Caki2 (cell line): ENCODE measurements at regions not wholly inside any gene's neighbourhood (a gene's known extent, or its start where the extent isn't known, plus 50 kb on each side); places are given as distances from the start of the nearest gene placed in this dataset.
"Not testable (repeated sequence)": the region's sequence is repeated elsewhere in the genome, so short reads cannot be mapped to it uniquely, and the experiment has no call there.

ENCODE experiments used
- DNase-seq: peaks from one replicate; pipeline ENCODE4 v3.0.0-alpha.2; 2015; ENCODE audit warnings: low read depth
- in situ Hi-C: cut with HindIII; loops from 2 replicates; pipeline ENCODE4 v1.10.0; 2016; ENCODE audit warnings: low sequenced_read_pairs, low pct_unique_long_range_greater_than_20kb, mixed read lengths

DNA sequence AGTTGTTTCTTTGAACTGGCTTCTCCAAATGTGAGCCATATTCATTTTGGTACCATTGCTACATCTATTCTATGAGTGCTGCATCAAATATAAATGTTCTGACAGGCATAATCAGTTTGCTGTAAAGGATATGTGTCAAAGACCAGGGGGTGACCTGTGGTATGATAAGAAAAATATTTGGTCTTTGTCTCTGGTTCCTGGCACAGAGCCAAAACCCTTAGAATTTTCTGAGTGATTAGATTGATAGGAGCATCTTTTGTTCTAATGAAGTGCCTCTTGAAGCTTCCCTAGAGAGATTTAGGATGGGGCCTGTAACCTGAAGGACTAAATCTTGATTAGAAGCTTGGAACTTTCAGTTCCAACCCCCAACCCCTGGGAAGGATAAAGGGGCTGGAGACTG, 256.3 kb downstream of the NNT start:
- in situ Hi-C loops: no loop called here

DNA sequence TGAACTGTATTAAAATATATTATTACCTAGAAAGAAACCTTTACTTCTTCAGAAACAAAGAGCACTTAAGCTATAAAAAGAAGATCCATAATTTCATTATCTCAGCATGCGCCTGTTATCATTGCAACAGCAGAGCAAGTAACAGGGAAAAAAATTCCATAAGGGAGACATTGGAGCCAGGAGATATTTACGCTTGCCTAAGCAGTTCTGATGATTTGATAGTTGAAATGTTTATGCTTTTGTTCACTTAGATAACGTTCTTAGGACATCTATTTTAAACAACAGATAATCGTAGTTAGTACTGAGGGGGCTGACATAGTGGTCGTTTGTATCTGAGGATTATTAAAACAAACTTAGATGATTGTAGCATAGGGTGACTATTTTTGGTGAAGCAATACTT, 252.5 kb downstream of the NNT start:
- DNase-seq: no peak
- in situ Hi-C loops: no loop called here

More for the DNA sequence above, 256.3 kb downstream of the NNT start:
- DNase-seq: no peak

DNA sequence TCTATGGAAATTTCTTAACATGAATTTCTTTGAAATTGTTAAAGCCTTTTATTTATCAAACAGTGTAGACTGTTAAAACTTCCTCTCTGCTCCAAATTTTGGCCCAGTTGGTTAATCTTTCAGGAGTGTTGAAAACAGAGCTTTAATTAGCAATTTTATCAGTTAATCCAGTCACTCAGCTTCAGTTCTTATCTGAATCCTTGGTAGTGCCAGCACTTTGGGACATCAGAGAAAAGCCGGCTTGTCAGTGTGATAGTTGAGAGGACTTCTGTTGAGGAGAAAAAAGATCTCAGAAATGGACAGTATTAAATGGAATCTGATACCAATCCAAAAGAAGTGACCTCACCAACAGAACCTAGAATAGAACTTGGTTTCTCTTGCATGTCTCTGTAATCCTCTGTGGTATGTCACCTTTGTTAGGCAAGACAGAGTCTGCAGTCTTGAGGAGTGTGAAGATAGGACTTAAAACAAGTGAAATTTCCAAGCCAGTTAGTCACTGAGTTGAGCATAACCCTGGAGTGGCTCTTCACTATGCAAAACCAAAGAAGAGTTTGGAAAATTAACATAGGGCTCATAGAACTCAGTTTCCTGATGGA, 251.8 kb downstream of the NNT start:
- in situ Hi-C loops: no loop called here
- DNase-seq: no peak

DNA sequence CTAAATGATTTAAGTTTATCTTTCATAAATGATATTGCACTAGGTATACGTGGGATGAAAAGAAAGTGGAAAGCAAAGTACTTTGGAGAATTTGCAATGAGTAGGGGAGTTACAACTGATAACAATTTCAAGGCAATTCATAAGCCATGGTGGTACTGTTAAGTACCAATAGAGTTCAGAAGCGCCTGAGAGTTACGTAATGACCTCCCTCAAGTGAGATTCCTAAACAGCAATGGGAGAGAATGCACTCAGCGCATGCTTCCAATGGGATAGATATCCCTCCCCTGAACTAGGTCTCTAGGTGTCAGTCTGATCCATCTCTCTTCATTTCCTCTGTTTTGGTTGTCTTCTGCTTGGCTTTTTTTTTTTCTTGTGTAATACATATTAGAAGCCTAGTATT, 249.3 kb downstream of the NNT start:
- no peak for DNase-seq
- in situ Hi-C loops: no loop called here

DNA sequence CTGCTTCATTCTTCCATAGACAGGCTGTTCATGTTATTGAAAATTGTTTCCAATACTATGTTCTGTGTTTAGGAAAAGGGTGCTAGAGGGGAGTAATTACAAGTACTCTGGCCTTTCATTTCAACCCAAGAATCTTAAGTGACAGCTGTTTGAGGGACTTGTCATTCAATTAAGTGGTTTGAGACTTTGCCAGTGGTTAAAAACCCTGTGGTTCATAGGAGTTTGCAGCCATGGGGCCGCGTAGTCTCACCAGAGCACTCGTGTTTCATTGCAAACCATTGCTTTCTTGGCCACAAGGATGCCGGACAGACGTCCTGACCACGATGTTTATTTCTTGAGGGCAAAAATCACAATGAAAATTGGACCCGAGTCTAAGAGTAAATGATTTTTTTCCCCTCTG, 248.8 kb downstream of the NNT start:
- no peak for DNase-seq
- in situ Hi-C loops: no loop called here

DNA sequence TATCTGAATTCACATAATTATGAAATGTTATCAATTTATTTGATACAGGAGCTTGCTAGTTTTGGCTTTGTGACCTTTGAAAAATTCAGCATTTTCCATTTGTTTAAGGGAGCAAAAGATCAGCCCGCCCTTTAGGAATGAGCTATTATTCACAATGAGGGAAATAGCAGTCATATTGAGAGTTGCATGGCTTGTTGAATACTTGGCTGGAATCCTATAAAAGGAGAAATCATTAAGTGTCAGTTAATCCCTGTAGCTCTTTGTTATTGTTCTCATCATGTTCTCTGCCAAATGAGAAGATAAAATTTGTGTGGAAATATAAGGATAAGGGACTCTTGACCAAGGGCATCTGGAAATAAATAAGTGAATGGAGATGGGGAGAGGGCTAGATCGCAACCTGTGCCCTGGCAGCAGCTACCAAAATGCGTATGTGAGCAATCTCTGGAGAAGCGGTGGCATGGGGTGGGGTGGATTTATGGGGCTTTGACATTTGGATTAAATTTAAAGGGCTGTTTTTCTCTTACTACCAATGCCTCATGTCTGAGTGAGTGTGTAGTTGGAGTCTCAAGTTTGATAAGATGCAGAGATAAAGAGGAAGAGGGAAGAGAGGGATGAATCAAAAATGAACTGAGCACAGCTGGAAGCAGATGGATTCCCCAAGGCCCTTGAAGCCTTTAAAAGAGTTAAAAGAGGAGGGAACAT, 237.6 kb downstream of the NNT start:
- no peak for DNase-seq
- in situ Hi-C loops: no loop called here

DNA sequence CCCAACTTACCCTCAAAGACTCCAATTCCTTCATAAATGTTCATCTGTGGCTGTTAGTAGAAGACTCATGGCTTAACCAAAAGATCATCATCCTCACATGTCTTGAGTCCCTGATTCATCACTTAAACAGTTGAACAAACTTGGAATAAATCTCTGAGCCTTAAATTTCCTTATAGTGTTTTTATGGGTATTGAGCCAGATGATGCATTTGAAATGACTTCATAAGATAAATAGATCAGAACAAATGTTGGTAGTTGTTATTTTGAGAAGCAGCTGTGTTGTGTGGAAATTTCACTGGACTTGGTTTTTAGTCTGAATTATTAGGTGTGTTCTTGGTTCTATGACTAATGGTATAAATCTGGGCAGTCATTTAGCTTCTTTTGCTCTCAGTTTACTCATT, 236.2 kb downstream of the NNT start:
- DNase-seq: peak; percentile 1
- in situ Hi-C loops: no loop called here

DNA sequence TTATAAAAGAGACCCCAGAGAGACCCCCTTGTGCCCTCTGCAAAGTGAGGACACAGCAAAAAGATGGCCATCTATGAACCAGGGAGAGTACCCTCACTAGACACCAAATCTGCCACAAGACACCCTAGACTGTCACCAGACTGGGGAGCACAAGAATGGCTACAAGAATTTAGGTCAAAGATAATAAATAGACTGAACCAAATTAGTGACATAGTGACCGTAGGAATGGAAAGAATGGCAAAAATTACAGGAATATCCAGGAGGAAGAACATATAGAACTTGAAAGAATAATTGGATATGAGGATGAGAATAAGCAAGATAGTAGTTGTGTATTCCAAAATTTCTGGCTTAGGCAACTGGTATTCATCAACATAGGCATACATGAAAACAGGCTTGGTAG, 235.0 kb downstream of the NNT start:
- no peak for DNase-seq
- in situ Hi-C loops: no loop called here

DNA sequence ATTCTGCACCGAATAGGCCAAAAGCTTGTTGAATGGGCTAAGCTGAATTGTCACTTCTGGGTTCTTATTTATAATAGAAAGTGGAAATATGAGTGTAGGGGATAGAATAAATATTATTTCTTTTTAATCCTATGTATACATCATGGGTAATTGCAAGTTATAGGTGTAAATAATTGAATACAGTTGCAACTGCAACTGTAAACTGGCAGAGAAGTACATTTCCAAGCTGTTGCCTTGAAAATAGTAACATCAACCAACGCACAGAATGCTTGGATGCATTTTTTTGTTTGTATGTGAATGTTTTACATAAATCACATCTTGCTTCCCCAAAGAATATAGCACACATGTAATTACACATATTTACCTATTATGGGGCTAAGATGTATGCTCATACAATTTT, 234.1 kb downstream of the NNT start:
- in situ Hi-C loops: no loop called here
- no peak for DNase-seq

DNA sequence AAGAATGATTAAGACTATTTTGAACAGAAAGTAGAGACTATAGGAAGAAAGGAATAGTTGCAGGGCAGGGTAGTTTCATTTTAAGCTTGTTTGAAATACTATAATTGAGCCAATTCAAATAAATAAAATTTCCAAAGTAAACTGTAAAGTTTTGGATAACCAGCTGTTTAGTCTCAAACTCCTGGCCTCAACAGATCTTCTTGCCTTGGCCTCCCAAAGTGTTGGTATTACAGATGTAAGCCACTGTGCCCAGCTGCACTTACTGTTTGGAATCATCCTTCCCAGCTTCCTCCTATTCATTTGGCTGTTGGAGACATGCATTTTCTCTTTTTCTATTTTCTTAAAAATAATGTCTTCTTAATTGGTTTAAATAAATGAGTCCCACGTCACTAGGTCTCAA, 231.0 kb downstream of the NNT start:
- no peak for DNase-seq
- in situ Hi-C loops: no loop called here

DNA sequence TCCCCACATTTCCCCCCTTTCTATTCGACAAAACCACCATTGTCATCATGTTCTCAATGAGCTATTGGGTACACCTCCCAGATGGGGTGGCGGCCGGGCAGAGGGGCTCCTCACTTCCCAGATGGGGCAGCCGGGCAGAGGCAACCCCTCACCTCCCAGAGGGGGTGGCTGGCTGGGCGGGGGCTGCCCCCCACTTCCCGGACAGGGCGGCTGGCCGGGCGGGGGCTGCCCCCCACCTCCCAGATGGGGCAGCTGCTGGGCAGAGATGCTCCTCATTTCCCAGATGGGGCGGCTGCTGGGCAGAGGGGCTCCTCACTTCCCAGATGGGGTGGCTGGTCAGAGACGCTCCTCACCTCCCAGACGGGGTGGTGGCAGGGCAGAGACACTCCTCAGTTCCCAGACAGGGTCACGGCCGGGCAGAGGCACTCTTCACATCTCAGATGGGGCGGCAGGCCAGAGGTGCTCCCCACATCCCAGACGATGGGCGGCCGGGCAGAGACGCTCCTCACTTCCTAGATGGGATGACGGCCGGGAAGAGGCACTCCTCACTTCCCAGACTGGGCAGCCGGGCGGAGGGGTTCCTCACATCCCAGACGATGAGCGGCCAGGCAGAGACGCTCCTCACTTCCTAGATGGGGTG, 221.5 kb downstream of the NNT start:
- in situ Hi-C loops, DNase-seq: not testable (repeated sequence)

DNA sequence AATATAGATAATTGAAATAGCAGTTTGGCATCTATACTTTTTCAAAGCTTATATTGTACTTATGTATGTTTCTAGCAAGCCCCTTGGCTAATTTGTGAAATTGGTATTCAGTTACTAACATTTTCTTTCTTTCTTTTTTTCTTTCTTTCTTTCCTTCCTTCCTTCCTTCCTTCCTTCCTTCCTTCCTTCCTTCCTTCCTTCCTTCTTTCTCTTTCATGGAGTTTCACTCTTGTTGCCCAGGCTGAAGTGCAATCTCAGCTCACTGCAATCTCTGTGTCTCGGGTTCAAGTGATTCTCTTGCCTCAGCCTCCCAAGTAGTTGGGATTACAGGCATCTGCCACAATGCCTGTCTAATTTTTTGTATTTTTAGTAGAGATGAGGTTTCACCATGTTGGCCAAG, 215.4 kb downstream of the NNT start:
- DNase-seq, in situ Hi-C loops: not testable (repeated sequence)

DNA sequence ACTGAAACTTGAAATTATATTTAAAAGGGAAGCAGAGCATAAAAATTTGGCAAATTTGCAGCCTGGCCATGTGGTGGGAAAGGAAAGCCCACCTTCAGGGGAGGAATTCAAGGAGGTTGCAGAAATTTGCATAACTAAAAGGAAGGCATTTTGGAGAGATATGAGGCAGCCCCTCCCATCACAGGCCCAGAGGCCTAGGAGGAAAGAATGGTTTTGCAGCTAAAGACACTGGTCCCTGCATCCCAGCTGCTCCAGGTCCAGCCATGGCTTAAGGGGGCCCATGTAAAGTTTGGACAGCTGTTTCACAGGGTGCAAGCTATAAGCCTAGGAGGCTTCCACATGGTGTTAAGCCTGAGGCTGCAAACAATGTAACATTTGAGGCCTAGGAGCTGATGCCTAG, 212.5 kb downstream of the NNT start:
- no peak for DNase-seq
- in situ Hi-C loops: no loop called here

DNA sequence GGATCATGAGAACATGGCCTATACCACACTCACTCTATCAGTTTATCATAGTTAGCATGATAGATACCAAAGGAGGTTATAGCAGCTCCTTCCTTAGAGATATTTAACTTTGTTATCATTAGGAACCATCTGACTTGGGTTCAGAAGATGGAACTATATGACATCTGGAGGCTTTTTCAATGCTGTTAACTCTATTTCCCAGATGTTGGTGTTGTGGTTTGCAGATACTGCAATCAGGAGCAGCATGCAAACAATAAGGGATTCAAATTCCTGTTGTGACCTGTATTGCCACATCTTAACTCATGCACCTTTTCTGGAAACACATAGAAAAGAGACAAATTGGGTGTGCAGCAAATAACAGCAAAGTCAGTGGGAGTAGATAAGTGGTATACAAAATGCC, 201.7 kb downstream of the NNT start:
- in situ Hi-C loops: no loop called here
- DNase-seq: no peak

DNA sequence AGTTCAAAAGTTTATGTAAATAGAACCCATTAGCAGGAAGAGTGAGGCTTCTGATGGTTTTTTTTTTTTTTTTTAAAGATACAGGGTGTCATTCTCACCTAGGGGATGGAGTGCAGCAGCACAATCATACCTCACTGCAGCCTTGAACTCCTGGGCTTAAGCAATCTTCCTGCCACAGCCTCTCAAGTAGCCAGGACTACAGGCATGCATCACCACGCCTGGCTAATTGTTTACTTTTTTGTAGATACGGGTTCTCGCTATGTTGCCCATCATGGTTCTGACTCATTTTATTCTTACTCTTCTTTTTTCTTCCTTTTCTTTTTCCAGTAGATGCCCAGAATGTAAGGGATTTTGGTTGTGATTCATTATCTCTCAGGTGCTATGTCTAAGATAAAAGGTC, 201.1 kb downstream of the NNT start:
- in situ Hi-C loops: no loop called here
- peak; percentile 12 for DNase-seq

DNA sequence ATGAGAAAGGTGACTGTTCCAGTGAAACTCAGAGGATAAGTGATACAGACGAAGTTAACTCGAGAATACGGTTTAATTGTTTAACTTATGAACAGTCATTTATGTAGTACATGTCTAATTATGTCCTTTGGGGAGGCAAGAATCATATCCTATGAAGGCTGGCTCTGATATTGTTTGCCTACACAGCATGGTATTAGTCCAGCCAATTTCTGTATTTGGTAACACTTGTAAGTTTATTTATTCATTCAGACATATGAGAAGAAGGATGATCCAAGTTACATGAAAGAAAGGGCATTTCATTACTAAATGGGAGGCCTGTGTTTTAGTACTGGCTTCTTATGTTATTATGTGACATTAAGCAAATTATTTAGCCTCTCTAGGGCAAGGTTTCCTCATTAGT, 199.7 kb downstream of the NNT start:
- in situ Hi-C loops: no loop called here
- no peak for DNase-seq

DNA sequence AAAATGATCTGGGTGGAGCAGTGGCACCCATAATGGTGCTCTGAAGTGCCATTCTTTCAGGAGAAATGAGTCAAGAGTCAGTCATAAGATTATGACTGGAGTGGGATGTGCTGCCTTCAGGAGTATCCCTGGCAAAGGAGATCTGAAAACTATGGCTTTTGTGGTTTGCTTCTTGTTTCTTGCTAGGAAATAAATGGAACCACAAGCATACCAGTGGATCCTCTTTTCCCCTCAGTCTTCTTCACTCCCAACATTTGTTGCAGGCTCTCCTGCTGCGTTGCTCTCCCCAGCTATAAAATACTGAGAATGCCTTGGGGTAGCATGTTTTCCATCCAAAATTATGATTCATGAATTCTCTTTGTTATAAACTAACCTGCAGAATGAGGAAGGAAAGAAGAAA, 199.1 kb downstream of the NNT start:
- in situ Hi-C loops: no loop called here
- DNase-seq: no peak

DNA sequence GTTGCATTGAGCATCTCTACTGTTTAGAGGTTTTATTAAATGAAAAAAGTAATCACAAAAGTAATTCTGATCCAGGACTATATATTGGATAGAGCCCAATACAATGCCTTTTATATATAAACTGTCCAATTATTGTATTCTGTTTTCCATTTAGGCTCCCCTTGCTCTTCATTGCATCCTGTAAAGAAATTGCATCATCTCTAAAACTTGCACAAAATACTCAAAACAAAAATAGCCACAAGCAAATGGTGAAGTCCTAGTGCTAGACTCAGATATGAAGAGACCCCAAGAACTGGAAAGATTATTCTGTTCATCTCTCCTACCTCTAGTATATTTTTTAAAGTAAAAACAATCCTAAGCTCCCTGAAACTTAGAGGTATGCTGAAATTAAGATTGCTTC, 195.8 kb downstream of the NNT start:
- no peak for DNase-seq
- in situ Hi-C loops: no loop called here

DNA sequence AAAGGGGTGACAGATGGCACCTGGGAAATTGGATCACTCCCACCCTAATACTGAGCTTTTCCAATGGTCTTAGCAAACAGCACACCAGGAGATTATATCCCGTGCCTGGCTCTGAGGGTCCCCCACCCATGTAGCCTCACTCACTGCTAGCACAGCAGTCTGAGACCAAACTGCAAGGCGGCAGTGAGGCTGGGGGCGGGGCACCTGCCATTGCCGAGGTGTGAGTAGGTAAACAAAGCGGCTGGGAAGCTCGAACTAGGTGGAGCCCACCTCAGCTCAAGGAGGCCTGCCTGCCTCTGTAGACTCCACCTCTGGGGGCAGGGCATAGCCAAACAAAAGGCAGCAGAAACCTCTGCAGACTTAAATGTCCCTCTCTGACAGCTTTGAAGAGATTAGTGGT, 188.9 kb downstream of the NNT start:
- DNase-seq, in situ Hi-C loops: not testable (repeated sequence)

DNA sequence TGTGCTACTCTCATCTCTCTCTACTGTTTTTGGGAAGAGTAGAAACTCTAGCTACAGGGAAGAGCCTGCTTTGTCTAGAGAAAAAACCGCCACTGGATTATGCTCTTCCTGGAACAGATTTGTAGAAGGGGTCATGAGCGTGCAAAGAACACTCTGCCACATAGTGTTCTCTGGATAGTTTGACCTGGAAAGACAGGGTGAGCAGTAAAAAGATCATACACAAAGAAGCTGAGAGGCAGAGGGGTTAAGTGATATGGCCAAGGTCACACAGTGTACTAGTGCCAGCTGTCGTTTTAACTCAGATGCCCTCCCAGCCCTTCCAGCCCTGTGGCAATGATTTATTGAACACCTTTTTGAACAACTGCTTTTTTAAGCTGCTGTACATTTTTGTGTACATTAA, 182.2 kb downstream of the NNT start:
- DNase-seq: no peak
- in situ Hi-C loops: no loop called here
